SK-N-DZ (cell line): ENCODE measurements at regions not wholly inside any gene's neighbourhood (a gene's known extent, or its start where the extent isn't known, plus 50 kb on each side); places are given as distances from the start of the nearest gene placed in this dataset.

Source experiments
- DNase-seq: peaks from one replicate; pipeline ENCODE4 v3.0.0-alpha.2; 2015; ENCODE audit warnings: low spot score

DNA sequence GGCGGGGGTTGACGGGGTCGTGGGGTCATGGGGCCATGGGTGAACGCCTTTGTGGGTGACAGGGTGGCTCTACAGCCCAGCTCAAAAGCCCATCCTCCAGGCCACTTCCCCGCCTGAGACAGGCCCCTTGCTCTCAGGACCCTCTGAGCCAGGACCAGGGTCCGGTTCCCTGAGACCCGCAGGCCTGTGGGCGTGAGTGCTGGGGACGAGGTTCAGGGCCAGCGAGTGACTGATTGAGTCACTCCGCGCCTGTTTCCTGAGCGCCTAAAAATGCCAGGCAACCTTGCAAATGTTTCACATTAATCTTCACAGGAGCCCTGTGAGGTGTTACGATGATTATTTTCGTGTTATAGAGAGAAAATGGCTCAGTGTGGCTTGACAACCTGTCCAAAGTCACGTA, 97.8 kb downstream of the ZNF674 start:
- no peak for DNase-seq

GRCh38 chrX:46446727-46447378, 98.4 kb downstream of the ZNF674 start:
- peak; percentile 84 for DNase-seq

DNA sequence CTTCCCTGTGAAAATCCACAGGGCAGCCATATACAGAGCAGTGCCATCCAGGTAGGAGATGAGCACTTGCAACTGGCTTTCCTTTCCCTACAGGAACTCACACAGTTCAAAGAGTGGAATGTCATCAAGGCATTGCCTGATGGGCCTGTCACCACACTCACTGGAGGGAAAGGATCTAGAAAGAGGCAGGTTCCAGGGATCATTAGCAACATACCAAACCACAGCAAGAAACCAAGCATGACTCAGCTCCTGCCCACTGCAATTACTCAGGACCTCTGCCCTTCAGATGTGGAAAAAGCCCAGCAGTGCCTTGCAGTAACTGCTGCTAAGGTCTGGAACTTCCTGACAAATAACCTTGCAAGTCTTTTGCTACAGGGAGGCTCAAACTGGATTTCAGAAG, 101.2 kb downstream of the ZNF674 start:
- no peak for DNase-seq

DNA sequence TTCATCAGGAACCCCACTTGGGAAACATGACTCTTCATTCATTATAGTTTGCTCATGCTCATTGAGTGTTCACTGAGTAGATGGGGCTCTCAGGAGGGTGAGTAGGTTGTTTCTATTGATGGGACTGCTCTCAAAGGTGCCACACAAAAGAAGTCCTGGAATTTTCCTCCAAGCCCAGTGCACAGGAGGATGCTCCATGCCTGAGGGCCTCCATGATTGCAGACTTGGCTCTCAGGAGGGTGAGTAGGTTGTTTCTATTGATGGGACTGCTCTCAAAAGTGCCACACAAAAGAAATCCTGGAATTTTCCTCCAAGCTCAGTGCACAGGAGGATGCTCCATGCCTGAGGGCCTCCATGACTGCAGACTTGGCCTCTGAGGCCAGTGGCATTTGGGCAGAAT, 108.5 kb downstream of the ZNF674 start:
- no peak for DNase-seq

- DNase-seq, result no peak
These were observed 111.3 kb downstream of the ZNF674 start for GRCh38 chrX:46433892-46434291.

- DNase-seq, result peak; percentile 37
These were observed 136.4 kb downstream of the ZNF674 start for GRCh38 chrX:46408553-46409407.

- no peak for DNase-seq
These were observed 137.5 kb downstream of the ZNF674 start for GRCh38 chrX:46407753-46408130.

DNA sequence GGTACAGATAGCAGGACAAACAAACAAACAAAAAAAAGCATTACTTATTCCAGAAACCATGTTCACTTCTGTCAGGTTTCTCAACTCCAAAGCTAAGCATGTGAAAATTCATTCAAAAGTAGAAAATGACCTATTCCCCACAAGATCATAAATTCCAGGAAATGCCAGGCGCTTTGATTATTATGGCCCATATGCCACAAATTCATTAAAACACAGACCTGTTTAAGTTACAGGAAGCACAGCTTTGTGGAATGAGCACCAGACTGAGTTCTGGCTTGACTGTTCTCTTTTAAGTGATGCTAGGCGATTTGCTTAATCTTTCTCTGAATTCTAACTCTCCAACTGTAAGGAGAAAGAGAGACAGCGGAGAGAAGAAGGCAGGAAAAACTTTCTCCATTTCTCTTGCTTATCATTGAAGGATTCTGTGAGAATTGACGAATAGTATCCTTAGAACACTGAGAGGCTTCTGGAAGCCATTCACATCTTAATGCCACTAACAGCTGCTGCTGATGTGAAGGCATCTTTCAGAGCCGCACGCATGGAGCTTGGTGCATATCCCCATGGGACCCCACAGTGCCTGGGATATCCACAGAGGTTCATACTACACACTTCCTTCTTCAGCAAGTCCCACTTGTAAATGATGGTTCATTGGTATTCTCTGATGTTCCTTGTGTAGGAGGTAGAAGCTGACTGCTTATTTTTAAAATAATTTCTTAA, 138.0 kb downstream of the ZNF674 start:
- DNase-seq, result no peak

DNA sequence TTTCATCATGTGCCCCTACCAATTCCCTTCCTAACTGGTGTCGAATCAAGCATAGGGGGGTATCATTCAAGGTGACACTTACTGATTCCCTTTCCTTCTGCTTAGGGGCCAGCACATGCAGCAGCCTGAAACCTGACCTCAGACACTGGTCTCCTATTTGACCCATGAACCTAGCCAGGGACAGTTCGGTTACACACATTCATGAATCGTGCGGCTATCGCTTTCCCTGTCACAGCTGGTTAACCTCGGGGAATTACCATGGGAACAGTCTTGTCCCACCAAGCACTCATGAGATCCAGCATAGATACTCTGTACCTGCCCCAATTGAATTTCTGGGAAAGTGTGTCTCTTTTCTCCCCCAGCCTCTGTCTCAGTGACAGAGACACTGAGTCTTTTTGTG, 140.4 kb downstream of the ZNF674 start:
- peak; percentile 15 for DNase-seq

DNA sequence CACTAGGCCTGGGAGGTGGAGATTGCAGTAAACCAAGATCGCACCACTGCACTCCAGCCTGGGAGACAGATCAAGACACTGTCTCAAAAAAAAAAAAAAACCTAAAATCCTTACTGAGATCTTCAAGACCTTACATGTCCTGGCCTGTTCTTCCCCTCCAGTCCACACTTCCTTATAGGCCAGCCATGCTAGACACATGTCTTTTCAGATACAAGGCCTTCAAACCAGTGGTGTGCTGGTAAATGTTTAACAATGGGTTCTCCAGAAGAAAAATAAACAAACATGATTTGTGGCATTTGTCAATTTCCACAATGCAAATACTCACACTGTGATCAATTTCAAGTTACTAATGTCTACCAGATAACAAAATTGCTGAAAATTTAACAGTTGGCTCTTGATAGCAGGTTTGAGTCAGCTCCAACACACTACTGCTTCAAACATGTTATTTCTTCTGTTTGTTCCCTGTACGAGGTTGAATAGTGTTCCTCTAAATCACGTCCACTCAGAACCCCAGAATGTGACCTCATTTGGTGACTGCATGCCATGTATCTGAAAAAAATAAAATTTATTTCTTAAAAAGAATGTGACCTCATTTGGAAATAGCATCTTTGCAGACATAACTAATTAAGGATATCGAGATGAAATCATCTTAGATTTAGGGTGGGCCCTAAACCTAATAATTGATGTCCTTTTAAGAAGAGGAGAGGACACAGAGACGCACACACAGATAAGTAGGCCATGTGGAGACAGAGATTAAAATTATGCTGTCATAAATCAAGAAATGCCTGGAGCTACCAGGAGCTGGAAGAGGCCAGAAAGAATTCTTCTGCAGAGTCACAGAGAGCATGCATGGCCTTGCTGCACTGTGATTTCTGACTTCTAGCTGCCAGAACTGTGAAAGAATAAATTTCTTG, 144.4 kb downstream of the ZNF674 start:
- DNase-seq, result peak; percentile 20

DNA sequence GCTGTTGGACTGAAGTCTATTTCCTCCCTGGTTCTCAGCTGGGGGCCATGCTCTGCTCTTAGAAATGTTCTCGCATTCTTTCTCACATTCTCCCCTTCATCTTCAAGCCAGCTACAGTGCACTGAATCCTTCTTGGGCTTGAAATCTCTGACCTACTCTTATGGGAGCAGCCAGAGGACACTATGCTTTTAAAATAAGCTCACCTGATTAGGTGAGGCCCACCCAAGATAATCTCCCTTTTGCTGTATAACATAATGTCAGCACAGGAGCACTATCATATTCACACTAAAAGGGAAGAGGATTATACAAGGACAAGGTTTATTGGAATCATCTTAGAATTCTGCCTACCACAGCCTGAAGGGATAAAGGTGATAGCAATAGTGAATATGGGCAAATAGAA, 146.3 kb downstream of the ZNF674 start:
- no peak for DNase-seq

GRCh38 chrX:46398126-46398525, 147.1 kb downstream of the ZNF674 start:
- no peak for DNase-seq

DNA sequence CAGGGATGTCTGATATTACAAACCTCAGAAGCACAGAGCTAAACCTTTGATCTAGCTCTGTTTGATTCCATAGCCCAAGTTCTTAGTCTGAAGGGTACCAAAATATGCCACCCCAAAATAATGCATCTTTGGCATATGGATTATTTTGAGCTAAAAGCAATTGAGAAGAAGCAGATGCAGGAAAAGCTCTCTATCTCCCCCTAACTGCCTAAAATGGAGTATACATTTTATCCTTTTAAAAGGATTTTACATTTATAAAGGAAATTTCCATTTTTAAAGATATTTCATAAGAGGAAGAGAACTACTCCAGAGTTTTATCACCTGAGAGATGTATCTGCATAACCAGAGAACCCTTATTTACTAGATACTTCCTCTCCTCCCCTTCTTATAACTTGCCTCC, 158.7 kb downstream of the ZNF674 start:
- no peak for DNase-seq

DNA sequence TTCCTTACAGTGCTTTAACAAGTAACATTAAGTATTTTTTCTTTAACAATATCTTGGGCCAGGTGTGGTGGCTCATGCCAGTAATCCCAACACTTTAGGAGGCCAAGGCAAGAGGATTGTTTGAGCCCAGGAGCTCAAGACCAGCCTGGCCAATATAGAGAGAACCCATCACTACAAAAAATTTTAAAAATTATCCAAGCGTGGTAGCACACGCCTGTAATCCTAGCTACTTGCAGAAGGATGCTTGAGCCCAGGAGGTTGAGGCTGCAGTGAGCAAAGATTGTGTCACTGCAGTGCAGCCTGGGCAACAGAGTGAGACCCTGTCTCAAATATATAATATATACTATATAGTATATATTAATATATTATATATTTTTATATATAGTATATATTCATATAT, 162.2 kb downstream of the ZNF674 start:
- DNase-seq, result no peak

GRCh38 chrX:46382595-46382994, 162.6 kb downstream of the ZNF674 start:
- DNase-seq, result no peak

- DNase-seq, result peak; percentile 7
These were observed 163.6 kb downstream of the ZNF674 start for GRCh38 chrX:46381630-46382029.

- no peak for DNase-seq
These were observed 165.0 kb downstream of the ZNF674 start for GRCh38 chrX:46380148-46380752.

GRCh38 chrX:46376246-46376885, 168.9 kb downstream of the ZNF674 start:
- no peak for DNase-seq

- DNase-seq, result no peak
These were observed 169.4 kb downstream of the ZNF674 start for GRCh38 chrX:46375831-46376230.

DNA sequence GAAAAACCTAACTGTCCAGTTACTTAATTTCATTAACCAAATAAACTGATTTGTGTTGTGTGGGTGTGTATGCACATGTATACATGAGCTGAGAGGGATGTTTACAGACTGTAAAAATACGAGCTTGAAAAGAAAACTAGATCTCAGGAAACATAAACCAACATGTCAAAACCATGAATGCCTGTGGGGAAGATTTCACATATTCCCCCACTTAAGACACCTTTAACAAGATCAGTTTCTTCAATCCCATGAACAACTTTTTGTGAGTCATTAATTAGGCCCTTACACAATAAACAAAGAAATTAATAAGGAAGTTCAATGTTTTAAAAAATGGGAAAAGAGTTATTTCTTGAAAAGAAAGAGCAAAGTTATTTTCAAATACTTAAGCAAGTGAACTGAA, 170.8 kb downstream of the ZNF674 start:
- DNase-seq, result no peak

GRCh38 chrX:46367491-46367890, 177.7 kb downstream of the ZNF674 start:
- DNase-seq, result no peak
